T-helper 9 cell (primary cell): ENCODE measurements at regions not wholly inside any gene's neighbourhood (a gene's known extent, or its start where the extent isn't known, plus 50 kb on each side); places are given as distances from the start of the nearest gene placed in this dataset.

Experiments used
- DNase-seq: peaks from one replicate; pipeline ENCODE4 v3.0.0-alpha.2; 2020

DNA sequence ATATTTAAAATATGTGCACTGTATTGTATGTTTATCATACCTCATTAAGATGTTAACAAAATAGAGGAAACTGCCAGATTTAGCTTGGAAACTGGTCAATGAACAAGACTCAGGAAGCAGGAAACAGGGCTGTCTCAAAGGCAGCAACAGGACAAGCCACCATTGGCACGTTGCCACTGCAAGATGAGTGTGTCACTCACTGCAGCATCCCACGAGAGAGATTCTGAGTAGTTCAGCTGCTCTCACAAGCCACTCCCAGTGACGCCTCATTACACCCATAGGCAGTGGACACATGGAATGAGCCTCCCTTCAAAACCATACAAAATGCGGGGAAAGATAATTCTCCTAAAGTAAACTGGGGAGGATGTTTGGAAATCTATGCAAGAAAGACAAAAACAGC lies 181.9 kb upstream of the DLGAP1 start:
- no peak for DNase-seq

DNA sequence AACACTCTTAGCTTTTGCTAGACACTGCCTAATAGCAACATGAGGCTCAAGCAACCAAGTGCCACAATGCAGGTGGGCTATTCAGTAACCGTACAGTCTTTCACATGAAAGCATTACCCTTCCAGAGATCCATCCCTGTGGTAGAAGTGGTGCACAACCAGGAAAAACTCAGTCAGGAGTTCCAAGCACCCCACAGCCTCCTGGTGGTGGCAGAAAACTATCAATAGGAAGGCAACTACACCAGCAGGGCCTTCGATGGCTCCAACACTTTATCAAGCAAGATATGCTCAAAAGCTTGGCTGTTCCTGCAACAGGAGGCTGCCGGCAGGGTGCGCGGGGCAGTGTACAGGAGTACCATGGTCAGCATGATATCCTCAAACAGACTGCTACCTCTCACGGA lies 176.1 kb upstream of the DLGAP1 start:
- no peak for DNase-seq

DNA sequence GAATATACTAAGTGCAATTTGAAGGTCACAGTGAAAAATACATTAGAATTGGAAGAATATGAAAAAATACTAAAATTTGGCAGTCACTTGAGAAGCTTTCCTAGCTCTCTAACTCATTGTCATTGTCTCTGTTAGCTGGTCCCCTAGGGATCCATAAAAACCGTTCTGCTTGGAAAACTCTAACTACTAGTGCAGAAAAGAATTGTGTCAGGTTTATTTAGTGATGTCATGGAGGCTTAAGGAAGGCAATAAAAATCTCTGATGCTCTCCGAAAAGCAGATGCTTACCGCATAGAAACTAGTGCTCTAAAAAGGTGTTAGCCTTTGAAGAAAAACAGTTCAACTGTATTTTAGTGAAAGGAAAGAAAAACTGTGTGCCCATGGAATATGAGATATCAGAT lies 150.1 kb upstream of the DLGAP1 start:
- DNase-seq: no peak

DNA sequence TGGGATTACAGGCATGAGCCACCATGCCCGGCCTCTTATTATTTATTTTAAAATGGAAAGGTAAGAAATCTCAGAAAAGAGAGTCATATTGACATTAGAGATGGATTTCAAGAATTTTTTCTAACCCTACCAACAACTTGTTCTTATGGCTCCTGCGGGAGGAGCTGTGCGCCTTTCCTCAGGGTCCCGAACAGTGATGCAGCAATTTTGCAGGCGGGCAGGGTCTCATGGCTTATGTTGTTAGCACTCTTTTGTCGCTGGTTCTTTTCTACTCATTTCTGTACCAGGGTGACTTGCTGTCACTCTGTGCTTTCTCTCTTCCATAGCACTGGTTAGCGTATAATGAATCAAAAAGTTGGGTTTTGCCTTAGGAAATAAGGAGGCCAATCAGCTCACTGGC lies 148.8 kb upstream of the DLGAP1 start:
- no peak for DNase-seq

DNA sequence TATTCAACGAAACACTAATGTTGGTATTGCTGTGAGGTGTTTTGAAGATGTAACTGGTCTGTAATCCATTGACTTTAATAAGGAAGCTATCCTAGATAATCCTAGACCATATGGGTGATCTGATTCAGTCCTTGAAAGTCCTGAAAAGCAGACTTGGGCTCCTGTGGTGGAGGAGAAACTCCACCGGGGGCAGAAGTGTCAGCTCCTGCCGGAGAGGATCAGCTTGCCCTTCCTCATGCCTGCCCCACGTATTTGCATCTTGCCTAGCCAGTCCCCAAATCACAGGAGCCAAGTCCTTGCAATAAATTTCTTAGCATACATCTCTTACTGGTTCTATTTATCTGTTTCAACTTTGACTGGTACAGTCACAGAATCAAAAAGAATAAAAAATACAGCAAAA lies 144.2 kb upstream of the DLGAP1 start:
- no peak for DNase-seq

DNA sequence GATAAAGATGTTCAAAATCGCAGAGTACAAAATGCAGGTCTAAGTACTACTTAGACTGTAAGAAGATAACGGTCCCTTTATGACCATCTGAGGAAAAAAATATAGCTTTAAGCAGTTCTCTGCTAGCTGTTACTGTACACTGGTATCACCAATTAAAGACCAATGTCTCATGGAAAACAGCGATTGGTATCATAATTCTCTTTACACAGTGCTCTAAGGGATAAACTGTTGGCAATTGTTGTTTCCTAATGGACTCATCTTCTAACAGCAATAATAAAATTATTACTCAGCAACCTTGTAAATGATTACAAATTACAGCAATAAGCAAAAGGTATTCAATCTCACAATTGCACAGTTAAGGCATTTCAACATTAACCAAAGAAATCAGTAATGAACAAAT lies 142.2 kb upstream of the DLGAP1 start:
- no peak for DNase-seq

DNA sequence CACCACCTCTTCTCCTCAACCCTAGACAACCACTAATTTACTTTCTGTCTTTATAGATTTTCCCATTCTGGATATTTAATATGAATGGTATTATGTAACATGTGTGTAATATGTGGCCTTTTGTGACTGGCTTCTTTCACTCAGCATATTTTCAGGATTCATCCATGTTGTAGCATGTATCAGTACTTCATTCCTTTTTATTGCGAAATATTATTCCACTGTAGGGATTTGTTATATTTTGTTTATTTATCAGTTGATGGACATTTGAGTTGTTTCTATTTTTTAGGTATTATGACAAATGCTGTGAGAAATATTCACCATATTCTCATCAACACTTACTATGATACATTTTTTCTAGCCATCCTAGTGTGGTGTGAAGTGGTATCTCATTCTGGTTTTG lies 138.8 kb upstream of the DLGAP1 start:
- DNase-seq: no peak

DNA sequence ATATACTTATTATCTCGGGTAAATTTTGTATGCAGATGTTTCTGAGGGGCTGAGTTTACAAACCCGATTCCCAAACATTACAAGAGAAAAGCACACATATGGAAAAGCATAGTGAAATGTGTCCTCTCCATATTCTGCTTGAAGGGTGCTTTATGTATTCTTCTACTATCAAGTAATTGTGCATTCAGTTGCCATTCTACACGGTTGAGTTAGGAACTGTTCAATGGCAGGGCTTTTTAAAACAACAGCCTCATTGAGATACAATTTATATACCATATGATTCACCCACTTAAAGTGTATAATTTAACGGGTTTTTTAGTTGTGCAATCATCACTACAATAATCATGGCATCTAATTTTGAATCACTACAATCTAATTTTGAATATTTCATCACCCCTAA lies 138.4 kb upstream of the DLGAP1 start:
- DNase-seq: no peak

DNA sequence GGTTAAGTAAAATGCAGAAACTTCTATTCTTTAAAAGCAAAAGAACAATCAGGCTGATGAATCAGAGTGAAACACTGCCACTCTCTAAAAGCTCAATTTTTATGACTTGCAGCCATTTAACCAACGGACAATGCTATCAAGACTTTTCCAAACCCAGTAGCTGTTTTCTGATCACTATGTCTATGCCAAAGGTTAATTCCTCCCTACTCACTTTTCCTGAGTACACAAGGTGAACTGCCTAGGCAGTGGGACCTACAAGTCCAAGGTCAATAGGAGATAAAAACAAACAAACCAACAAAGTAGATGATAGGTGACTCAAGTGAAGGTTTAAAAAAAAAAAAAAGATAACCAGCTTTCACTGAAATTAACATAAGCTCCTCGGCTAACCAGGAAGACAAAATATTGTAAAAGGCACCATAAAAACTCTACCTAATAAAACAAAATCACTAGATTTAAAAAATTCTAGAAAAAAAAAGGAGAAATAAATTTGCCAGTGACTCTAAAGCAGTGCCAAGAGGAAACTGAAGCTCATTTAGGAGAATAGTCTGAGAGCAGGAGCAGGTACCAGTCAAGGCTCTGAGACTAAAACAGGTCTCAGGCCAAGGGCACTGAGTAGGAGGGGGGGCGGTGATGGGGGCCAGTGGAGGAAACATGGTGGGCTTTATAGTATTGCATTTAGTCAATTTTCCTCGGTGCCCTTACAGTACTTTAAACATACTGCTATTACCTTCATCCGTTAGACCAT lies 134.1 kb upstream of the DLGAP1 start:
- no peak for DNase-seq

DNA sequence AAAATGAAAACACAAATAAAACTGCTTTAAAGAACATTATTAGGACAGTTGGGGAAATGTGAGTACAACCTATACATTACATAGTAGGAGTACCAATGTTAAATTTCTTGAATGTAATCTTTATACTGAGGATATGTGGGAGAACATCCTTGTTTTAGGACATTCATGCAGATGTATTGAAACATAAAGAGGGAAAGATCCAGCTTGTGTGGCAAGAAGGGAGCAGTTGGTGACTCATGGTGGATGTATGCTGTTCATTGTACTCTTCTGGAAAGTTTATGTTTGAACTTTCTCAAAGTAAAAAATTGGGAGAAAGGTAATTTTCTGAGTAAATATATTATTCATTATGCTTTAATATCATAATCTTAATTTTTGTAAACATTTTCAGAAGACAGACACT lies 132.1 kb upstream of the DLGAP1 start:
- no peak for DNase-seq

DNA sequence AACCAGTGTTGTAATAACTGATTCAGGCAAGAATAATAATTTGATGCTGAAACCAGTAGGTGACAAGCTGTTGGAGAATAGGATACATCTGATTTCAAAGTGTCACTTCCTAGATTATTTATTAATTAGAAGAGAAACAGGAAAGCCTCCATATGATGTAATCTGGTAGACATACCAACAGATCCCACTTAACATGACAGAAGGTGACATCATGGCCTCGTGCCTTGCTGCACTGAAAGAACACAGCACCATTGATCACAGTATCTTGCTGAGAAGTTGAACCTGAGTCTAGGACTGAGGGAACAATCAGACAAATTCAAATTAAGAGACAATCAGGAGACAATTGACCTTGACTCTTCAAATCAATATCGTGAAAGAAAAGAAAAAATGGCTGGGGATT lies 131.6 kb upstream of the DLGAP1 start:
- no peak for DNase-seq

DNA sequence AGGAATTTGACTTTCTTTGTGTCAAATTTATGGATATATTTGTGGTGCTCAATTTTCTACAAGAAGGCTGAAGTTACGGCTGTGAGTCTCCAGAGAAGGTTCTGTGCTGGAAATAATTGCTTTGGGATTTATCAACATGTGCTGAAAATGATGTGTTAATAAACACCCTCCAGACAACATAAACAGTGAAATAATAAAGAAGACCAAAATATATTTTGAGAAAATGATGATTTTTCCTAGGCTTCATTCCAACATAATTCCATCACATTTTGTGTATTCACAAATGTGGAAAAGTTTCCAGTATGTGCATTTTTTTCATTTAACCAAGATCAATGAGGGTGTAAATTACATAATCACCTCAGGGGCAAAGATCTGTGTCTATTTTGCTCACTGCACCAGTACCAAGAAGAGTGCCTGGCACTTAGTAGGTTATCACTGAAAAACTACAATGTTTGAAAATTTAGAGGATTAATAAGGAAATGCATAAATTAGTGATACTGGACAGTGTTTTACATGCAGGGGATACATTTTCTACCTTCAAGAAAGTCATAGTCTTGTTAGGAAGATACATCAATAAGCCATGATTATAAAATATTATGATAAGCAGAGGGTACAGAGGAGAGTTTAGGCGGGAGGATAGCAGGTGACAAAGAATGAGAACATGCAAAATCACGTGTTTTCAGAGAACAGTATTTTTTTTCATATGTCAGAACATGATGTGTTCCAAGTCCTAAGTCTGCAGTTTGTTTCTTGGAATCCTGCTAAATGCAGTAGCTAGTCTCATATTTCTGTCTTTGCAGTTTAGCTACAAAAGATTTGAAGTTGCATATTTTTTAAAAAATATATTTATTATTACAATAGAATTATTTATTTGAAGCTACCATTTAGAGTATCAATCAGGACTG lies 127.6 kb upstream of the DLGAP1 start:
- DNase-seq: no peak

DNA sequence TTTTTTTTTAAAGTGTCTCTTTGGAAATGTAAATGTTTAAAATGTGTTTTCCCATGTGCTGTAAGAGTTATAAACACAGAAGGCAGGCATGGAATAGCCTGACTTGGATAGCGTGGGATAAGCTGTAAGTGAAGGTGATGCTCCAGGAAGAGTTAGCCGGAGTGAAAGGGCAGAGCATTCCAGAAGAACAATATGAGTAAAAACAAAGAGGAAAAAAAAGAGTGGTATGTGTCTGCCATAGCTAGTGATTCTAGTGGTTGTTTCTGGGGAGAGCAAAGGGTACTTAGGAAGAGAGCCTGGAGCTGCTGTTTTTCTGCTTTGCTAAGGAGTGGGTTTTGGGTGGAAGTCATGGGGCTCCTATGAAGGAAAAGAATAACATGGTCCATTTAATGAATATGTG lies 126.9 kb upstream of the DLGAP1 start:
- DNase-seq: no peak

DNA sequence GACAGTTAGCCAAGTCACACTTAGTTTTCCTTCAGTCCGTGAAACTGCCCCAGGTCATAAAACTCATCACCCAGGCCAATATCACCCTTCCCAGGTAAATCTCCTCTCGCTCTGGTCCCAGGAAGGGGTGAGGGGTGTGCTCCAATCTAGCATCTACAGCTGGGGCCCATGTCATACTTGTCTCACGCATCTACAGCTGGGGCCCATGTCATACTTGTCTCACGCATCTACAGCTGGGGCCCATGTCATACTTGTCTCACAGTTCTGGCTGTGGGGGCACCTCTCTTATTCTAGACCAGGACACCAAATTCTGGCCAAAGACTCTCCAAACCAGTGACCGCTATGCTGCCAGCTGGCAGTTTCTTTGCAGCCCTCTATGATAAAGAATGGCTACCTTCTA lies 123.3 kb upstream of the DLGAP1 start:
- DNase-seq: no peak

DNA sequence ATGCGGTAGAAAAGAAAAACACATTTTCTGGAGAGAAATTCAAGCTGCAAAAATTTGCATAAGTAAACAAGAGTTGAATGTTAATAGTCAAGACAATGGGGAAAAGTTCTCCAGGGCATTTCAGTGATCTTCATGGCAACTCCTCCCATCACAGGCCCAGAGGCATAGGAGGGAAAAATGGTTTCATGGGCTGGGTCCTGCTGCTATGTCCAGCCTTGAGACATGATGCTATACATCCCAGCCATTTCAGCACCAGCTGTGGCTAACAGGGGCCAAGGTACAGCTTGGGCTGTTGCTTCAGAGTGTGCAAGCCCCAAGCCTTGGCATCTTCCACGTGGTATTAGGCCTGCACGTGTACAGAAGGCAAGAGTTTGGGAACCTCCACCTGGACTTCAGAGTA lies 118.6 kb upstream of the DLGAP1 start:
- no peak for DNase-seq

DNA sequence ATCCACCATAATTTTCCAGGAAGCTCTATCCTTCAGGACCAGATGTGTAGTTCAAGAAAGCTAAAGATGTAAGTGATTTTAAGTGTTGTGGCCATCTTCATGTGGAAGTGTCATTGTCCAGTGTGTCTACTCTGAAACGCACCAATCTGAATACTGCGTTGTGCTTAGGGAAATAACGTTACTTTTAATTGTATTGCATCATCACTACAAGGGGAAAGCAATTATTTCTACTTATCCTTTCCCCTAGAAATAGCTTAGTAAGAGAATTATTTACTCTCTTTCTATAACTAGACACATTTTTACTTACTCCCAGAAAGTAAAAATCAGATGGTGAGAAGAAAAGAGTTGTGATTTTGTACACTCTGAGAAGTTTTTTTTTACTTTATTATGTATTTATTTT lies 102.4 kb upstream of the DLGAP1 start:
- no peak for DNase-seq

DNA sequence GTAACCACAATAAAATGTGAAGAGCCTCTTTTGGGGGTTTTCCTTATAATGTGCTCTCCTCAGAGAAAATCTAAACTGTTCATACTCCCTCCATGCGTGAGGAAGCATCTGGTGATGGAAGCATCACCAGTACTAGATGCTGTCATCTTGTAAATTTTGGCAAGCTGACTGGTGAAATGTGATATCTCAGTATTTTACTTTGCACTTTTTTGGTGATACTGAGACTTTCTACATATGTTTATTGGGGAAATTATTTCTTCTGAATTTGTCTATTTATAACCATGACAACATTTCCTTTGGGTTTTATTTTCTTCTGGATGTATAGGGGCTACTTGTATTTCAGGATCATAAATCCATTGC lies 95.9 kb upstream of the DLGAP1 start:
- no peak for DNase-seq

DNA sequence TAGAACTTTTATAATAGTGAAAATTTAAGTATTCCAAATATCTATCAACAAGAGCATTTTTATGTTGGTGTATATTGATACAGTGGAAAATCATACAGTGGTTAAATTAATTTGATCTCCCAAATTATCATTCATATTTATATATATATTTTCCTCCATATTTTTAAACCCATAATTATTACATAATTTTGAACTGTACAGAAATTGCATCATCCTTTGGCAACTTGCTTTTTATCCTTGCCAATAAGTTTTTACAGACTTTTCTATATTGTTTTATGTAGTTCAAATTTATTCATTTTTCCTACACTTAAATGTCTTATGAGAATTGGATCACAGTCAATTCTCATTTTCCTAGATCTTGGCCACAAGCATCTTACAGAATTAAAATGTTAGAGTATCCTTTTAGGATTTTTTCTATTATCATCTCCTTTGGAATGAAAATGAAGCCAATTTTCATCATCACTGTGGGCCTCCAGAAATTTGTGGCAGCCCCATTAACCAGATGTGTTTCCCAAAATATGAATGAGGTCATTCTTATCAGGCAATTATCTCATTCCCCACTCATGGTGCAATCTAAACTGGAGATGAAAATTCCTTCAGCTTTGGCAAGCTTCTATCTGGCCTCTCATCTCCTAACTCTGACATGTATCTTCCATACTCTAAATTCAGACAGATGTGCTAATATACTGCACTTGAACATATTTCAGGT lies 94.2 kb upstream of the DLGAP1 start:
- no peak for DNase-seq

DNA sequence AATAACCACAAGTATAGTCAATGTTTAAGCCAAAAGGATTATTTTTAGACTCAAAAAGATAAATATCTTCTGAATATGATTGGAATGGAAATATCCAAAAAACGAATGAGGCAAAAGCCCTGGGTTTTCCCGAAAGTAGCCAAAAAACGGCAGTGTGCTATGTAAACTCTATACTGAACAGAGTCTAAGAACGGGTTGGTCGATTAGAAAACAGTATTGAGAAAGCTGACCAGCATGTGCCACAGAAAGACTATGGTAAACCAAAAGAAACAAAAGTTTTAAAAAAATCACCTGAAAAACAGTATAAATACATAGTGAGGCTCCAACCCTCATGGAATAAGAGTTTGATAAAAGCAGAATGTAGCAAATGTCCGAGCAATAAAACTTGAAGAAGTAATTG lies 92.0 kb upstream of the DLGAP1 start:
- DNase-seq: no peak

DNA sequence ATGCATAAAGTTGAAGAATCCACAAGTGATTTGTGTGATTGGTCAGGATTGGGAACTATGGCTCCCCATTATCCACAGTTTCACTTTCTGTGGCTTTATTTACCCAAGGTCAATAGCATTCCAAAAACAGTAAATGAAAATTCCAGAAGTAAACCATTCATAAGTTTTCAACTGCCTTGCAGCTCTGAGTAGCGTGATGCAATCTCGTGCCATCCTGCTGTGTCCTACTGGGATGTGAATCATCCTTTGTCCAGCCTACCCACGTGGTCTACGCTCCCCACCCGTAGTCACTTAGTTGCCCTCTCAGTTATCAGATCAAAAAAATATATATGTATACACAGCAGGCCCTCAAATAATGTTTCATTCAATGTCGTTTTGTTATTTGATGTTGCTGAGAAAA lies 89.0 kb upstream of the DLGAP1 start:
- no peak for DNase-seq

DNA sequence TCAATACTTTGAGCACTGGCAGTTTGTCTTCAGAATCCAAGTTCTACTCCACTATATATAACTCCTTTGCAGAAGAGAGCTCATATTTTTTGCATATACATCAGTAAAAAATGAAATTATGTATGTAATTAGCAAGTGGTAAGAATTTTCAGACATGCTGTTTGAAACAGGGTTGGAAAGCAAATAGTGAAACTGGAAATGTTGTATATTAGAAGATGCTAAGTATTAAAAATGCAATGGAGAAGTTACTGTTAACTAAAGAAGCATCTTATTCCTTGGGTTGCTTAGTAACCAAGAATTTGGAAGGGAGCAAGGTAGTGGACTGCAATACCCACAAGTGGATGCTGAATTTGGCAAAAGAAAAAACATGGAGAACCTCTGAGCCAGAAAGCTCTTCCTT lies 88.6 kb upstream of the DLGAP1 start:
- no peak for DNase-seq

DNA sequence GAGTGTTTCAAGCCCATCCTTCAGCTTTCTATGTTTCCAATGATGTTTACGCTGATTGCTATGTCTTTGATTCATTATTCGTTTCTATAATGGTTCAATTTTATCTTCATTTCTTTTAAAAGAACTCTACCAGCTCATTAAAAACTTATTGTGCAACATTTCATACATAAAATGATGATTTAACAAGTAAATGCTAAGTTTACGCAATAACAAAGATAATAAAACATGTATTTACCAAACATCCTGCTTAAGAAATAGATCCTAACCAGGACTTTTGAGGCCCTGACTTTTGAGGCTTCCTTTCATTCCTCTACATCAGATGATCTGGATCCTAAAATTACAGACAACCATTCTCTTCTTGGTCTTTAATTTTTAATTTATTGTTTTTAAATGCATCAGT lies 86.5 kb upstream of the DLGAP1 start:
- DNase-seq: no peak

DNA sequence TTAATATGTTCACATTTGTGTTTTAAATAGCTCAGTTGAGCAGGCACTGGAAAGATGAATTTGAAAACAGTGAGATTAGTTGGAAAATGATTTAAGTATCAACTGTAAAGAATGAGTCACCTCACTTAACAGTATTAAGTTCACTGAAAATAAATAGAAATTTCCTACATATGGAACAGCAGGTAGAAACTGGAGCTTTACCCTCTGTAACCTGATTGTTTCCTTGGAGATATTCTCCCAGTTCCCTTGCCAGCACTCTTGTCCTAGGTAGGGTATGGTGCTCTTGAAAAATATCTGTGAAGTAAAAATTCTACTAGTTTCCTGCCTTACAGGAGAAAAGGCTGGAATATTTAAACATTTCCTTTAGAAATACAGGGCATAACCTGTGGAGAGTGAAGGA lies 81.3 kb upstream of the DLGAP1 start:
- no peak for DNase-seq

DNA sequence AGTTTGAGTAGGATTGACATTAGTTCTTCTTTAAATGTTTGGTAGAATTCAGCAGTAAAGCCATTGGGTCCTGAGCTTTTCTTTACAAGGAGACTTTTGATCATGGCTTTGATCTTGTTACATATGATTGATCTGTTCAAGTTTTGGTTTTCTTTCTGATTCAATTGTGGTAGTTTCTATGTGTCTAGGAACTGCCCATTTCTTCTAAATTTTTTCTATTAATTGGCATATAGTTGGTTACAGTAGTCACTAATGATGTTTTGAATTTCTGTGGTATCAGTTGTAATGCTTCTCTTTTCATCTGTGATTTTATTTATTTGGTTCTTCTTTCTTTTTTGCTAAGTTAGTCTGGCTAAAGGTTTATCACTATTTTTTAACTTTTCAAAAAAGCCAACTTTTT lies 73.3 kb upstream of the DLGAP1 start:
- no peak for DNase-seq
